HPDE6-E6E7 (cell line): ENCODE measurements at regions not wholly inside any gene's neighbourhood (a gene's known extent, or its start where the extent isn't known, plus 50 kb on each side); places are given as distances from the start of the nearest gene placed in this dataset.

Experiments
- DNase-seq: peaks from one replicate; pipeline ENCODE4 v3.0.0; 2011; ENCODE audit warnings: missing footprints; ENCODE audit errors: extremely low spot score

- no peak for DNase-seq
Observed at GRCh38 chr4:133887723-133888122, 313.9 kb downstream of the PABPC4L start.

GRCh38 chr4:133869486-133869885, 332.1 kb downstream of the PABPC4L start:
- no peak for DNase-seq

- no peak for DNase-seq
Observed at GRCh38 chr4:133868856-133869255, 332.7 kb downstream of the PABPC4L start.

- no peak for DNase-seq
Observed at GRCh38 chr4:133866328-133866699, 335.3 kb downstream of the PABPC4L start.

GRCh38 chr4:133865612-133866327, 335.8 kb downstream of the PABPC4L start:
- DNase-seq = peak; percentile 70

- no peak for DNase-seq
Observed at GRCh38 chr4:133863153-133863552, 338.4 kb downstream of the PABPC4L start.

GRCh38 chr4:133856731-133857355, 344.7 kb downstream of the PABPC4L start:
- DNase-seq = no peak

GRCh38 chr4:133855001-133855400, 346.6 kb downstream of the PABPC4L start:
- DNase-seq = no peak

GRCh38 chr4:133839326-133839725, 362.3 kb downstream of the PABPC4L start:
- DNase-seq = no peak

GRCh38 chr4:133823177-133823576, 378.4 kb downstream of the PABPC4L start:
- no peak for DNase-seq

- no peak for DNase-seq
Observed at GRCh38 chr4:133812954-133813353, 388.6 kb downstream of the PABPC4L start.

GRCh38 chr4:133812236-133812635, 389.4 kb downstream of the PABPC4L start:
- DNase-seq = no peak

GRCh38 chr4:133808151-133808550, 393.4 kb downstream of the PABPC4L start:
- no peak for DNase-seq

GRCh38 chr4:133803341-133803740, 398.2 kb downstream of the PABPC4L start:
- no peak for DNase-seq

GRCh38 chr4:133802359-133803140, 399.0 kb downstream of the PABPC4L start:
- no peak for DNase-seq

GRCh38 chr4:133801883-133802282, 399.7 kb downstream of the PABPC4L start:
- DNase-seq = no peak

GRCh38 chr4:133800966-133801365, 400.6 kb downstream of the PABPC4L start:
- no peak for DNase-seq

- no peak for DNase-seq
Observed at GRCh38 chr4:133799717-133800315, 401.8 kb downstream of the PABPC4L start.

GRCh38 chr4:133777661-133778060, 423.9 kb downstream of the PABPC4L start:
- DNase-seq = no peak

- no peak for DNase-seq
Observed at GRCh38 chr4:133776961-133777360, 424.6 kb downstream of the PABPC4L start.

- DNase-seq = no peak
Observed at GRCh38 chr4:133776503-133776902, 425.1 kb downstream of the PABPC4L start.

- no peak for DNase-seq
Observed at GRCh38 chr4:133775881-133776280, 425.7 kb downstream of the PABPC4L start.
